ENCODE measurements at regions not wholly inside any gene's neighbourhood (a gene's known extent, or its start where the extent isn't known, plus 50 kb on each side); places are given as distances from the start of the nearest gene placed in this dataset.

DNA sequence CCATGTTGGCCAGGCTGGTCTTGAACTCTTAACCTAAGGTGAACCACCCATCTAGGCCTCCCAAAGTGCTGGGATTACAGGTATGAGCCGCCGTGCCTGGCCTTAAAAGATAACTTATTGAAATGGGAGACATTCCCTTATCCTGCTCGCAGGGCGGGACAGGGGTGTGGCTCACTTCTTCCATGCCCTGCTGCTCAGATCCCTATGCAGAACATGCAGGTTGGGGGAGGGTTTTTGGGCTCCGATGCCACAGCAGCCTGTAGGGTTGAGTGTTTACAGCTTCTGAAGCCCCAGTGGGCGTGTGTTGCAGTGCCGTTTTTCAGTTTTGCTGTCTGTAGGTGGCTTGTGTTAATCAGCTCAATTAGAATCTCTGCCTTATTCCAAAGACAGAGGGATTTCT, 108.0 kb upstream of the BRINP1 start:
- TF ChIP-seq, protein P1, sequence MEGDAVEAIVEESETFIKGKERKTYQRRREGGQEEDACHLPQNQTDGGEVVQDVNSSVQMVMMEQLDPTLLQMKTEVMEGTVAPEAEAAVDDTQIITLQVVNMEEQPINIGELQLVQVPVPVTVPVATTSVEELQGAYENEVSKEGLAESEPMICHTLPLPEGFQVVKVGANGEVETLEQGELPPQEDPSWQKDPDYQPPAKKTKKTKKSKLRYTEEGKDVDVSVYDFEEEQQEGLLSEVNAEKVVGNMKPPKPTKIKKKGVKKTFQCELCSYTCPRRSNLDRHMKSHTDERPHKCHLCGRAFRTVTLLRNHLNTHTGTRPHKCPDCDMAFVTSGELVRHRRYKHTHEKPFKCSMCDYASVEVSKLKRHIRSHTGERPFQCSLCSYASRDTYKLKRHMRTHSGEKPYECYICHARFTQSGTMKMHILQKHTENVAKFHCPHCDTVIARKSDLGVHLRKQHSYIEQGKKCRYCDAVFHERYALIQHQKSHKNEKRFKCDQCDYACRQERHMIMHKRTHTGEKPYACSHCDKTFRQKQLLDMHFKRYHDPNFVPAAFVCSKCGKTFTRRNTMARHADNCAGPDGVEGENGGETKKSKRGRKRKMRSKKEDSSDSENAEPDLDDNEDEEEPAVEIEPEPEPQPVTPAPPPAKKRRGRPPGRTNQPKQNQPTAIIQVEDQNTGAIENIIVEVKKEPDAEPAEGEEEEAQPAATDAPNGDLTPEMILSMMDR (IDR thresholded peaks at IDR 0.05), result no peak
- no peak for DNase-seq (ENCODE audit: low spot score in 2 of 2)

DNA sequence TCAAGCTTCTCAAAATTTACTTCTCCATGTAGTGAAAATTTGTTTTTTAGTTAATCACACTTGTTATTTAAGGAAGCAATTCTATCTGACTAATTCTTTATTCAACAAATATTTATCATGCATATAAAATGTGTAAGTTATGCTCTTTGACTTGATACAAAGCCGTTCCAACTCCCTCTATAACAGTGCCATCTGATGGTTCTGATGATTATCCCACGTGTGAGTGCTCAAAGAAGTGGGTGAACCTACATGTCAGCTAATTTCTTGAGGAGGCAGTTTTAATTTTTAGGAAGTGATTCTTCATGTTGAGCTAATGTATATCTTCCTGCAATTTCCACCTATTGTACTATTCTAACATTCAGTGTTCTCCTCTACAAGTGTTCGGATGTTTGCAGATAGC, 88.8 kb upstream of the BRINP1 start:
- H3K27me3 ChIP-seq, result no peaks in the 10 kb centered on the region

More for the DNA sequence above, 108.0 kb upstream of the BRINP1 start:
- Histone ChIP-seq H3K4me1 (no peaks in the 10 kb centered on the region), H3K4me3 (no peak overlapping the region), H3K27ac (no peak overlapping the region), H3K9me3 (no peaks in the 10 kb centered on the region), H3K27me3 (no peaks in the 10 kb centered on the region), H3K36me3 (no peaks in the 10 kb centered on the region)
- intact Hi-C loops (cut with DNase I), result no loop called here

DNA sequence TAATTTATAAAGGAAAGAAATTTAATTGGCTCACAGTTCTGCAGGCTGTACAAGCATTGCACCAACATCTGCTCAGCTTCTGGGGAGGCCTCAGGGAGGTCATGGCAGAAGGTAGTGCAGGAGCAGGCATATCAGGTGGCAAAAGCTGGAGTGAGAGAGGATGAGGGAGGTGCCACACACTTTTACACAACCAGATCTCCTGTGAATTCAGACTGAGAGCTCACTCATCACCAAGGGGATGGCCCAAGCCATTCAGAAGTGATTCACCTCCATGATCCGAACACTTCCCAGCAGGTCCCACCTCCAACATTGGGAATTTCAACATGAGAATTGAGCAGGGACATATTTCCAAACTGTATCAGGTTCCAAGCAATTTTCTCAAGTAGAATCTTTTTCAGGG, 84.7 kb upstream of the BRINP1 start:
- no peak overlapping the region for H3K4me3 ChIP-seq
- no peaks in the 10 kb centered on the region for H3K9me3 ChIP-seq
- TF ChIP-seq, protein P1 (IDR thresholded peaks at IDR 0.05), result no peak
- intact Hi-C loops (cut with DNase I), result no loop called here
- H3K4me1 ChIP-seq, result no peaks in the 10 kb centered on the region
- DNase-seq (ENCODE audit: low spot score in 2 of 2), result no peak
- no peak overlapping the region for H3K27ac ChIP-seq
- no peaks in the 10 kb centered on the region for H3K27me3 ChIP-seq
- H3K36me3 ChIP-seq, result no peaks in the 10 kb centered on the region

More for the DNA sequence above, 88.8 kb upstream of the BRINP1 start:
- intact Hi-C loops (cut with DNase I), result no loop called here
- Histone ChIP-seq H3K4me3 (no peak overlapping the region), H3K9me3 (no peaks in the 10 kb centered on the region), H3K36me3 (no peaks in the 10 kb centered on the region), H3K27ac (no peak overlapping the region), H3K4me1 (no peaks in the 10 kb centered on the region)
- DNase-seq (ENCODE audit: low spot score in 2 of 2), result no peak
- TF ChIP-seq, protein P1 (IDR thresholded peaks at IDR 0.05), result no peak

DNA sequence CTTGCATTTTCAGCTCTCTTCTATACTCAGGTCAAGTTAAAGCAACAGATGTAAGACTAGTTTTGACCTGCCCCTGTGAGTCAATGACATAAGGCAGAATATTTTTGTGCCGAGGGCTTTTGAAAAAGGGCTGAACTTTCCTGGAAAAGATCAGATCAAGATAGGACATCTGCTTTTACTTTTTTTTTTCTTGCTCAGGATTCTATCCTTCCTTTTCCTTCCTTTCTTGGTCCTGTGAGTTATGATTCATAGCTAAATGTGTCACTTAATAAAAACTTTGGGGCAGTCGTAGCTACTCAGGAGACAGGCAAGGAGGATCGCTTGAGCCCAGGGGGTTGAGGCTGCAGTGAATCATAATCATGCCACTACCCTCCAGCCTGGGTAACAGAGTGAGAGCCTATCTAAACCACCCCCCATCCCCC, 84.3 kb upstream of the BRINP1 start:
- intact Hi-C loops (cut with DNase I), result no loop called here
- no peak for DNase-seq (ENCODE audit: low spot score in 2 of 2)
- no peaks in the 10 kb centered on the region for H3K27me3 ChIP-seq
- H3K4me1 ChIP-seq, result no peaks in the 10 kb centered on the region
- H3K36me3 ChIP-seq, result no peaks in the 10 kb centered on the region
- H3K27ac ChIP-seq, result no peak overlapping the region
- TF ChIP-seq, protein P1 (IDR thresholded peaks at IDR 0.05), result no peak
- no peak overlapping the region for H3K4me3 ChIP-seq
- H3K9me3 ChIP-seq, result no peaks in the 10 kb centered on the region

DNA sequence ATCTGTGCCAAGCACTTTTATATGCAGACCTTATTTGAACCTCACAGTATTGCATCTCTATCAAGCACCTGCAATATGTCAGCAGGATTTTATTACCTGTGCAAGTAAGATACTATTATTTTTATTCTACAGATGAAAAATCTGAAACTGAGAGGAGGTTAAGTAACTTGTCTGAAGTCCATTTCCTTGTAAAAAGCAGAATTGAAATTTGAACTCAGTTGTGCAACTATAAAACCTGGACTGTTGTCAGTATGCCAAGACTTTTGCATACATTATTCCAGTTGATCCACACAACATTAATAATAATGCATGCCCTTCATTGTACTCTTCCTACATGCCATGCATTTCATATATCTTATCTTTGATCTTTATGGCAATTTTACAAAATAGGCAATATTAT, 82.2 kb upstream of the BRINP1 start:
- intact Hi-C loops (cut with DNase I), result no loop called here

More for the DNA sequence above, 82.2 kb upstream of the BRINP1 start:
- Histone ChIP-seq H3K27me3 (no peaks in the 10 kb centered on the region), H3K36me3 (no peaks in the 10 kb centered on the region), H3K27ac (no peak overlapping the region), H3K9me3 (no peaks in the 10 kb centered on the region), H3K4me3 (no peak overlapping the region), H3K4me1 (no peaks in the 10 kb centered on the region)
- DNase-seq (ENCODE audit: low spot score in 2 of 2), result no peak
- TF ChIP-seq, protein P1 (IDR thresholded peaks at IDR 0.05), result no peak

Data from ascending aorta (tissue), 2 donors.